ENCODE measurements at regions not wholly inside any gene's neighbourhood (a gene's known extent, or its start where the extent isn't known, plus 50 kb on each side); places are given as distances from the start of the nearest gene placed in this dataset.

DNA sequence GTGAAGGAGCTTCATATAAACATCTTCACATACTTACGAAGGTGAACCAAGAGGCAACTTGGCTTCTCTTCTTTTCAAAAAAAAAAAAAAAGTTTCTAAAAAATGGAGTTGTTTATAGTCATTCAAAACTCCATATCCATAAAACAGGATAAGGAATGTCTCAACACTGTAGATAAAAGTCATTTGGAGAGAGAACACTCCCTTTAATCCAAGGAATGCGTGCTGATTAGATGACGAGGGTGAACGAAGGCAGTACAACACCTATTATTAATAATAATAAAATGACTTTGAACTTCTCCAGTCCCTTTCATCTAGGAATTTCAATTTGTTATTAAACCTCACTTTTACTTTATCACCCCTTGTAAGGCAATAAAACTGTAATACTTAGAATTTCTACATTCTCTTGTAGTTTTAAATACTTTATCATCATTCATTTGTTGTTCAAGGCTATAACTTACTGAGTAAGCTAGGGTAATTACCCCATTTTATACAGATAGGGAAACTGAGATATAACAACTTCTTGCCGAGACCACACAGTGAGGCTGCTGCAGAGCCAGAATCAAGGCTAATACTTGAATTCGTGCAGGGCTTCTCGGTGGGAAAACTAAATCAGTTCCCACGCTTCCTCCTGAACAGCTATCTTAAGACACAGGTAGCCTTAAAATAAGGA, 377.1 kb downstream of the EFNA5 start:
- TF ChIP-seq EZH2phosphoT487 (IDR thresholded peaks at IDR 0.05; ENCODE audit: low read depth, severe bottlenecking, unreplicated experiment) (no peak), EZH2 (IDR thresholded peaks at IDR 0.05; ENCODE audit: borderline replicate concordance) (no peak)
- TF ChIP-seq, protein P1, sequence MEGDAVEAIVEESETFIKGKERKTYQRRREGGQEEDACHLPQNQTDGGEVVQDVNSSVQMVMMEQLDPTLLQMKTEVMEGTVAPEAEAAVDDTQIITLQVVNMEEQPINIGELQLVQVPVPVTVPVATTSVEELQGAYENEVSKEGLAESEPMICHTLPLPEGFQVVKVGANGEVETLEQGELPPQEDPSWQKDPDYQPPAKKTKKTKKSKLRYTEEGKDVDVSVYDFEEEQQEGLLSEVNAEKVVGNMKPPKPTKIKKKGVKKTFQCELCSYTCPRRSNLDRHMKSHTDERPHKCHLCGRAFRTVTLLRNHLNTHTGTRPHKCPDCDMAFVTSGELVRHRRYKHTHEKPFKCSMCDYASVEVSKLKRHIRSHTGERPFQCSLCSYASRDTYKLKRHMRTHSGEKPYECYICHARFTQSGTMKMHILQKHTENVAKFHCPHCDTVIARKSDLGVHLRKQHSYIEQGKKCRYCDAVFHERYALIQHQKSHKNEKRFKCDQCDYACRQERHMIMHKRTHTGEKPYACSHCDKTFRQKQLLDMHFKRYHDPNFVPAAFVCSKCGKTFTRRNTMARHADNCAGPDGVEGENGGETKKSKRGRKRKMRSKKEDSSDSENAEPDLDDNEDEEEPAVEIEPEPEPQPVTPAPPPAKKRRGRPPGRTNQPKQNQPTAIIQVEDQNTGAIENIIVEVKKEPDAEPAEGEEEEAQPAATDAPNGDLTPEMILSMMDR (IDR thresholded peaks at IDR 0.05; ENCODE audit: poor library complexity) = no peak
- H3K4me3 ChIP-seq = no peak overlapping the region
- H3K27ac ChIP-seq = no peak overlapping the region
- 35% methylated on average over 8 of the region's 8 CpGs for WGBS (ENCODE audit: low lambda C conversion rate, missing lambda C conversion rate)
- no peak overlapping the region for H3K4me2 ChIP-seq
- DNase-seq (ENCODE audit: low spot score) = no peak
- H3K9me2 ChIP-seq (replicated peaks; ENCODE audit: insufficient read depth) = no peaks in the 10 kb centered on the region
- H3K9me3 ChIP-seq (ENCODE audit: low read depth) = no peaks in the 10 kb centered on the region
- H3K4me1 ChIP-seq (ENCODE audit: insufficient read depth) = peaks cover 14% of the 10 kb centered on the region
- no peaks in the 10 kb centered on the region for H3K36me3 ChIP-seq (replicated peaks; ENCODE audit: insufficient read depth, low read depth)
- H2AFZ ChIP-seq = no peak overlapping the region
- no peaks in the 10 kb centered on the region for H3K27me3 ChIP-seq
- H3K79me2 ChIP-seq = no peaks in the 10 kb centered on the region
- H4K20me1 ChIP-seq (ENCODE audit: insufficient read depth, poor library complexity, severe bottlenecking) = no peaks in the 10 kb centered on the region

DNA sequence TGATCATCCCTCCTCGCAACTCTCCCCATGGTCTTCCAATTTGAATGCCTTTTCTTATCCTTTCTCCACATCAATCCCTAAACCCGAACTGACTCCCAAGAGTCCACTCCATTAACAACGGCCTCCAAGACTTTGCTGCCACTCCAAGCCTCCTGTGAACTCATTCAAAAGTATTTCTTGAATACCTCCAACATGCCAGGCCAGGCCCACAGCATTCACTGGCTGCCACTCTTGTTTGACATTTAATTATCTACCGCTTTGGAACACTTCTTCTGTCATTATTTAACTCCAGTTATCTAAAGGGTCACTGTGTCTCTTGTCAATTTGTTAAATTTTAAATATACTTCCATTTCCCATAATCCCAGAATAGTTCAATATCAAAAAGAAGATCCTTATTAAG, 378.9 kb downstream of the EFNA5 start:
- Histone ChIP-seq H3K9me2 (replicated peaks; ENCODE audit: insufficient read depth) (no peaks in the 10 kb centered on the region), H3K27ac (no peak overlapping the region), H3K4me3 (no peak overlapping the region), H3K4me1 (ENCODE audit: insufficient read depth) (peaks cover 14% of the 10 kb centered on the region), H4K20me1 (ENCODE audit: insufficient read depth, poor library complexity, severe bottlenecking) (no peaks in the 10 kb centered on the region), H3K36me3 (replicated peaks; ENCODE audit: insufficient read depth, low read depth) (no peaks in the 10 kb centered on the region), H2AFZ (no peak overlapping the region), H3K9me3 (ENCODE audit: low read depth) (no peaks in the 10 kb centered on the region), H3K79me2 (no peaks in the 10 kb centered on the region), H3K4me2 (no peak overlapping the region), H3K27me3 (no peaks in the 10 kb centered on the region)
- WGBS (ENCODE audit: low lambda C conversion rate, missing lambda C conversion rate) = 89% methylated on average over 4 of the region's 4 CpGs
- DNase-seq (ENCODE audit: low spot score) = no peak
- no peak for TF ChIP-seq EZH2phosphoT487 (IDR thresholded peaks at IDR 0.05; ENCODE audit: low read depth, severe bottlenecking, unreplicated experiment)
- TF ChIP-seq EZH2 (IDR thresholded peaks at IDR 0.05; ENCODE audit: borderline replicate concordance) = no peak
- TF ChIP-seq, protein P1 (IDR thresholded peaks at IDR 0.05; ENCODE audit: poor library complexity) = no peak

DNA sequence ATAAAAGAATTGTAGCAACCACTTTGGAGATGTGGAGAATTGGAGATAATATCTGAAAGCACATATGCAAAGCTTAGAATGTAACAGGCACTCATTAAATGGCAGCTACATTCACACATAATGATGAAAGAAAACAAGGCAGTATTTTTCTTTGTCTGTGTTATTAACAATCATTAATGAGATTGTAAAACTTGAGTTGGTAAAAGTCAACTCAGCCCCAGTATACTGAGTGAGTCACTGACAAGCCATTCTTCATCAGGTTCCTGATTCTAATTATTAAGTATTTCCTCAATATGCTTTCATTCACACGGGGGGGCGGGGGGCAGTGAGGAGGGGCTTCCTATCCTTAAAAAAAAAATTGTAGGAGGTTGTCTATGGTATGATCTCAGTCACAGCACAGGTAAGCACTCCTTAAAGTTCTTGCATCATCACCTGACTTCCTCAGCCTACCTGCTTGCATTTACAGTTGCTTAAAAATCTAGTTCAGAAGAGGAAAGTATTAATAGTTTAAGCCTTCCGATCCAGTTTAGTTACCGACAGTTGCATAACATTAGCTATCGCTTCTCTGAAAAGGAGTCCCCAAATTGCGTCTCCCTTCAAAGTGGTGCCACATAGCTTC, 379.8 kb downstream of the EFNA5 start:
- Histone ChIP-seq H3K36me3 (replicated peaks; ENCODE audit: insufficient read depth, low read depth) (no peaks in the 10 kb centered on the region), H3K27me3 (no peaks in the 10 kb centered on the region), H3K4me3 (no peak overlapping the region), H3K27ac (peak overlapping the region; percentile 18), H3K9me3 (ENCODE audit: low read depth) (no peaks in the 10 kb centered on the region), H3K4me1 (ENCODE audit: insufficient read depth) (peaks cover 14% of the 10 kb centered on the region), H3K4me2 (no peak overlapping the region), H3K79me2 (no peaks in the 10 kb centered on the region), H2AFZ (no peak overlapping the region), H4K20me1 (ENCODE audit: insufficient read depth, poor library complexity, severe bottlenecking) (no peaks in the 10 kb centered on the region), H3K9me2 (replicated peaks; ENCODE audit: insufficient read depth) (no peaks in the 10 kb centered on the region)
- peak; percentile 11 for DNase-seq (ENCODE audit: low spot score)
- TF ChIP-seq EZH2phosphoT487 (IDR thresholded peaks at IDR 0.05; ENCODE audit: low read depth, severe bottlenecking, unreplicated experiment) (no peak), EZH2 (IDR thresholded peaks at IDR 0.05; ENCODE audit: borderline replicate concordance) (no peak)
- TF ChIP-seq, protein P1 (IDR thresholded peaks at IDR 0.05; ENCODE audit: poor library complexity) = no peak
- WGBS (ENCODE audit: low lambda C conversion rate, missing lambda C conversion rate) = 88% methylated on average over 6 of the region's 6 CpGs
